HEK293 (cell line): ENCODE measurements at regions not wholly inside any gene's neighbourhood (a gene's known extent, or its start where the extent isn't known, plus 50 kb on each side); places are given as distances from the start of the nearest gene placed in this dataset.

Experiments
- CTCF ChIA-PET: fragments of 350-600 bp; formaldehyde crosslinking; extraction: SDS; loops from one replicate; lab custom pipeline; 2021; ENCODE audit warnings: antibody characterized with exemption; lab: Yijun Ruan, JAX
- POLR2A ChIA-PET: fragments of 300-600 bp; formaldehyde crosslinking; extraction: SDS; loops from one replicate; lab custom pipeline; 2020; ENCODE audit warnings: antibody characterized with exemption, inconsistent platforms; lab: Yijun Ruan, JAX
- H3K27ac ChIP-seq: fragments of 200-500 bp; sonication (Bioruptor generic); 2 replicates; pipeline ENCODE4 v1.5.1; 2014; ENCODE audit warnings: low read depth, low read length, control low read depth, inconsistent platforms; ENCODE audit errors: extremely low read depth
- H3K36me3 ChIP-seq, 2 experiments: fragments of 200-500 bp in 1 of 2; sonication (Bioruptor generic) in 1 of 2; 1 replicate in 1 of 2; 2 replicates in 1 of 2; pipeline ENCODE4 v1.5.1; 2014 to 2017; ENCODE audit warnings: inconsistent platforms in 2 of 2, low read length in 2 of 2; ENCODE audit not compliant: control insufficient read depth in 2 of 2, insufficient read depth in 1 of 2
- H3K4me1 ChIP-seq: fragments of 200-500 bp; sonication (Bioruptor generic); 2 replicates; pipeline ENCODE4 v1.5.1; 2014; ENCODE audit warnings: mild to moderate bottlenecking, low read length, inconsistent platforms; ENCODE audit not compliant: control insufficient read depth, insufficient read depth
- H3K4me3 ChIP-seq: 2 replicates; pipeline ENCODE4 v1.5.1; 2011; ENCODE audit warnings: low read depth, mild to moderate bottlenecking, control low read depth, low read length, moderate library complexity
- H3K9me3 ChIP-seq: fragments of 200-500 bp; sonication (Bioruptor generic); 2 replicates; pipeline ENCODE4 v1.5.1; 2014; ENCODE audit warnings: low read depth, low read length, inconsistent platforms; ENCODE audit not compliant: control insufficient read depth, insufficient read depth
- EGR2 ChIP-seq: fragments of 450-650 bp; formaldehyde crosslinking; IDR thresholded peaks from 2 replicates; pipeline ENCODE4 v1.5.1; 2016; ENCODE audit warnings: low read depth, missing biosample characterization, missing genetic modification characterization
- RBAK ChIP-seq: fragments of 450-650 bp; formaldehyde crosslinking; IDR thresholded peaks from 2 replicates; pipeline ENCODE4 v1.5.1; 2016; ENCODE audit warnings: missing biosample characterization, missing genetic modification characterization
- SALL2 ChIP-seq: fragments of 450-650 bp; formaldehyde crosslinking; IDR thresholded peaks from 2 replicates; pipeline ENCODE4 v1.5.0; 2017; ENCODE audit warnings: missing biosample characterization, mild to moderate bottlenecking, missing genetic modification characterization, borderline replicate concordance
- SP2 ChIP-seq: fragments of 450-650 bp; formaldehyde crosslinking; IDR thresholded peaks from 2 replicates; pipeline ENCODE4 v1.5.1; 2016; ENCODE audit warnings: missing biosample characterization, missing genetic modification characterization
- ZBTB48 ChIP-seq: fragments of 450-650 bp; formaldehyde crosslinking; IDR thresholded peaks from 2 replicates; pipeline ENCODE4 v1.5.1; 2016; ENCODE audit warnings: missing biosample characterization, missing genetic modification characterization
- ZBTB6 ChIP-seq: fragments of 450-650 bp; formaldehyde crosslinking; IDR thresholded peaks from 2 replicates; pipeline ENCODE4 v1.5.1; 2017; ENCODE audit warnings: missing biosample characterization, missing genetic modification characterization
- ZNF266 ChIP-seq: fragments of 450-650 bp; formaldehyde crosslinking; IDR thresholded peaks from 2 replicates; pipeline ENCODE4 v1.5.1; 2016; ENCODE audit warnings: missing biosample characterization, missing genetic modification characterization, low read depth
- ZNF394 ChIP-seq: fragments of 450-650 bp; formaldehyde crosslinking; IDR thresholded peaks from 2 replicates; pipeline ENCODE4 v1.5.1; 2016; ENCODE audit warnings: missing biosample characterization, missing genetic modification characterization, mild to moderate bottlenecking, moderate library complexity, borderline replicate concordance
- ZNF514 ChIP-seq: fragments of 450-650 bp; formaldehyde crosslinking; IDR thresholded peaks from 2 replicates; pipeline ENCODE4 v1.5.1; 2016; ENCODE audit warnings: missing biosample characterization, missing genetic modification characterization
- ZNF530 ChIP-seq: fragments of 450-650 bp; formaldehyde crosslinking; IDR thresholded peaks from 2 replicates; pipeline ENCODE4 v1.5.1; 2016; ENCODE audit warnings: low read depth, missing biosample characterization, missing genetic modification characterization
- ZNF645 ChIP-seq: fragments of 450-650 bp; formaldehyde crosslinking; IDR thresholded peaks from 2 replicates; pipeline ENCODE4; 2016; ENCODE audit warnings: missing biosample characterization, missing genetic modification characterization
- ZNF670 ChIP-seq: fragments of 450-650 bp; formaldehyde crosslinking; IDR thresholded peaks from 2 replicates; pipeline ENCODE4 v1.5.1; 2016; ENCODE audit warnings: missing biosample characterization, missing genetic modification characterization, low read depth
- ZNF791 ChIP-seq: fragments of 450-650 bp; formaldehyde crosslinking; IDR thresholded peaks from 2 replicates; pipeline ENCODE4 v1.5.1; 2016; ENCODE audit warnings: missing biosample characterization, missing genetic modification characterization
- TF ChIP-seq, protein P1 (sequence below): fragments of 450-650 bp; formaldehyde crosslinking; IDR thresholded peaks from 2 replicates; pipeline ENCODE4 v1.5.1; 2016; ENCODE audit warnings: missing biosample characterization, missing genetic modification characterization, low read depth
- TF ChIP-seq, protein P2 (sequence below): fragments of 450-650 bp; formaldehyde crosslinking; IDR thresholded peaks from 2 replicates; pipeline ENCODE4 v1.5.1; 2017; ENCODE audit warnings: missing biosample characterization, missing genetic modification characterization
- TF ChIP-seq, protein P3 (sequence below): sonication (generic); formaldehyde crosslinking; IDR thresholded peaks from 2 replicates; pipeline ENCODE4 v1.8.1; 2022; ENCODE audit warnings: mild to moderate bottlenecking, moderate library complexity, missing genetic modification reagents

DNA sequence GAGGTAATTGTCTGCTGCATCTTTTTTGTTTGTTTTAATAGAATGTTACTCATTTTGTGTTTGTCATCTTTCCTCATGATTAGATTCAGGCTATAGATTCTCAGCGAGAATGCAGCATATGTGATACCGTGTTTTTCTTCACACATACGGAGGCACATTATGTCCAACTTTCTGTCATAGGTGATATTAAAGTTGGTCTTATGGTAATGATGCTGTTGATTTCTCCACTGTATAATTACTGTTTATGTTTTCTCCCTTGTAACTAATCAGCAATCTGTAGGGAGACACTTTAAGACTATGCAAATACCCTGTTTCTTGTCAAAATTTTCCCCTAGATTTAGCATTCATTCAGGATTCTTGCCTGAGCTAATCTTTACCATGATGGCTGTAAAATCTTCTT, 87.6 kb downstream of the CLDN1 start:
- no peak overlapping the region for H3K27ac ChIP-seq
- no peaks in the 10 kb centered on the region for H3K9me3 ChIP-seq
- CTCF ChIA-PET, result interaction anchor here (1.2 kb wide), 1 partner anchor 149 kb away, joined by 3 read pairs; no protein-coding TSS in a partner anchor
- no peaks in the 10 kb centered on the region for H3K36me3 ChIP-seq
- POLR2A ChIA-PET, result no interaction called here
- TF ChIP-seq EGR2 (tag by site-specific recombination) (no peak), ZNF514 (tag by site-specific recombination) (no peak)
- TF ChIP-seq, all 188 proteins: peak for 0
- Histone ChIP-seq H3K4me1 (no peaks in the 10 kb centered on the region), H3K4me3 (no peak overlapping the region)

GRCh38 chr3:190229632-190230424, 92.4 kb downstream of the CLDN1 start:
- TF ChIP-seq, protein P1, sequence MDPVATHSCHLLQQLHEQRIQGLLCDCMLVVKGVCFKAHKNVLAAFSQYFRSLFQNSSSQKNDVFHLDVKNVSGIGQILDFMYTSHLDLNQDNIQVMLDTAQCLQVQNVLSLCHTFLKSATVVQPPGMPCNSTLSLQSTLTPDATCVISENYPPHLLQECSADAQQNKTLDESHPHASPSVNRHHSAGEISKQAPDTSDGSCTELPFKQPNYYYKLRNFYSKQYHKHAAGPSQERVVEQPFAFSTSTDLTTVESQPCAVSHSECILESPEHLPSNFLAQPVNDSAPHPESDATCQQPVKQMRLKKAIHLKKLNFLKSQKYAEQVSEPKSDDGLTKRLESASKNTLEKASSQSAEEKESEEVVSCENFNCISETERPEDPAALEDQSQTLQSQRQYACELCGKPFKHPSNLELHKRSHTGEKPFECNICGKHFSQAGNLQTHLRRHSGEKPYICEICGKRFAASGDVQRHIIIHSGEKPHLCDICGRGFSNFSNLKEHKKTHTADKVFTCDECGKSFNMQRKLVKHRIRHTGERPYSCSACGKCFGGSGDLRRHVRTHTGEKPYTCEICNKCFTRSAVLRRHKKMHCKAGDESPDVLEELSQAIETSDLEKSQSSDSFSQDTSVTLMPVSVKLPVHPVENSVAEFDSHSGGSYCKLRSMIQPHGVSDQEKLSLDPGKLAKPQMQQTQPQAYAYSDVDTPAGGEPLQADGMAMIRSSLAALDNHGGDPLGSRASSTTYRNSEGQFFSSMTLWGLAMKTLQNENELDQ (tag by site-specific recombination), result no peak
- TF ChIP-seq ZNF530 (tag by site-specific recombination) (no peak), ZNF394 (no peak), RBAK (tag by site-specific recombination) (no peak), ZBTB6 (tag by site-specific recombination) (no peak)
- TF ChIP-seq, all 188 proteins: peak for 0
- Histone ChIP-seq H3K4me3 (no peak overlapping the region), H3K9me3 (no peaks in the 10 kb centered on the region), H3K36me3 (no peaks in the 10 kb centered on the region), H3K4me1 (no peaks in the 10 kb centered on the region), H3K27ac (no peak overlapping the region)
- ChIA-PET CTCF (interaction anchor here (1.0 kb wide), 1 partner anchor 28 kb away, joined by 3 read pairs; no protein-coding TSS in a partner anchor), POLR2A (no interaction called here)

DNA sequence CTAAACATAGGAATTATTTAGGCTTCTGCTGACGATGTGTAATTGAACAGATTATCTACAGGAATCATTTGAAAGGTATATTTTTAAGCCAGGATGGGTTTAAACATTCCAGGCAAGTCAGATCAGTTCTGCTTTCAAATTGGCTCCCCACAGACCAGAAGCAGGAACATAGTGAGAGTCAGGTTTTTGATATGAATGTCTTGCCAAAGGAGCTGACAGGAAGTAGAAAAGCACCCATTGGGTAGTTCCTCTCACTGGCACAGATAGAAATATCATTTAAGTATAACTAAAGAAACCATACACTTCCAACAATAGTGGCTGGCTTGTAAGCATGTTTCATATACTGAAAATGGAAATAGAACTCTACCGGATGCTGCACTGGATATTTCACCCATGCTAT, 95.2 kb downstream of the CLDN1 start:
- POLR2A ChIA-PET, result no interaction called here
- TF ChIP-seq ZNF791 (tag by site-specific recombination) (no peak), ZNF670 (tag by site-specific recombination) (no peak), ZBTB48 (no peak), ZNF266 (tag by site-specific recombination) (no peak), ZNF645 (tag by site-specific recombination) (no peak), SALL2 (tag by site-specific recombination) (no peak), SP2 (no peak)
- TF ChIP-seq, protein P2, sequence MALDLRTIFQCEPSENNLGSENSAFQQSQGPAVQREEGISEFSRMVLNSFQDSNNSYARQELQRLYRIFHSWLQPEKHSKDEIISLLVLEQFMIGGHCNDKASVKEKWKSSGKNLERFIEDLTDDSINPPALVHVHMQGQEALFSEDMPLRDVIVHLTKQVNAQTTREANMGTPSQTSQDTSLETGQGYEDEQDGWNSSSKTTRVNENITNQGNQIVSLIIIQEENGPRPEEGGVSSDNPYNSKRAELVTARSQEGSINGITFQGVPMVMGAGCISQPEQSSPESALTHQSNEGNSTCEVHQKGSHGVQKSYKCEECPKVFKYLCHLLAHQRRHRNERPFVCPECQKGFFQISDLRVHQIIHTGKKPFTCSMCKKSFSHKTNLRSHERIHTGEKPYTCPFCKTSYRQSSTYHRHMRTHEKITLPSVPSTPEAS (tag by site-specific recombination), result no peak
- TF ChIP-seq, protein P3, sequence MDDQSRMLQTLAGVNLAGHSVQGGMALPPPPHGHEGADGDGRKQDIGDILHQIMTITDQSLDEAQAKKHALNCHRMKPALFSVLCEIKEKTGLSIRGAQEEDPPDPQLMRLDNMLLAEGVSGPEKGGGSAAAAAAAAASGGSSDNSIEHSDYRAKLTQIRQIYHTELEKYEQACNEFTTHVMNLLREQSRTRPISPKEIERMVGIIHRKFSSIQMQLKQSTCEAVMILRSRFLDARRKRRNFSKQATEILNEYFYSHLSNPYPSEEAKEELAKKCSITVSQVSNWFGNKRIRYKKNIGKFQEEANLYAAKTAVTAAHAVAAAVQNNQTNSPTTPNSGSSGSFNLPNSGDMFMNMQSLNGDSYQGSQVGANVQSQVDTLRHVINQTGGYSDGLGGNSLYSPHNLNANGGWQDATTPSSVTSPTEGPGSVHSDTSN (CRISPR knock-in tag), result no peak
- CTCF ChIA-PET, result interaction anchor here (1.2 to 2.8 kb wide), 2 partner anchors 35 to 96 kb away, joined by 3 to 13 read pairs; partner anchors contain the start of gene CLDN1

More for the DNA sequence above, 95.2 kb downstream of the CLDN1 start:
- Histone ChIP-seq H3K4me3 (no peak overlapping the region), H3K27ac (no peak overlapping the region), H3K36me3 (no peaks in the 10 kb centered on the region), H3K4me1 (no peaks in the 10 kb centered on the region), H3K9me3 (no peaks in the 10 kb centered on the region)
